ENCODE measurements at regions not wholly inside any gene's neighbourhood (a gene's known extent, or its start where the extent isn't known, plus 50 kb on each side); places are given as distances from the start of the nearest gene placed in this dataset.

GRCh38 chr10:4310172-4310571 is 515.8 kb upstream of the AKR1E2 start:
- POLR2A ChIA-PET = no interaction called here
- CTCF ChIA-PET = no interaction called here
- no peak for TF ChIP-seq CTCF (IDR thresholded peaks at IDR 0.05)
- Mint-ChIP-seq H3K9me3 (no peaks in the 10 kb centered on the region), H3K4me1 (ENCODE audit: low read depth) (no peaks in the 10 kb centered on the region), H3K27me3 (peaks cover 9% of the 10 kb centered on the region), H3K27ac (no peak overlapping the region), H3K36me3 (ENCODE audit: low read depth) (no peaks in the 10 kb centered on the region), H3K4me3 (no peak overlapping the region)
- no peak for ATAC-seq
- intact Hi-C loops (cut with micrococcal nuclease) = no loop called here
- no peak for DNase-seq

GRCh38 chr10:4307910-4308309 is 518.1 kb upstream of the AKR1E2 start:
- H3K4me1 Mint-ChIP-seq (ENCODE audit: low read depth) = no peaks in the 10 kb centered on the region
- H3K4me3 Mint-ChIP-seq = no peak overlapping the region
- H3K27me3 Mint-ChIP-seq = peaks cover 9% of the 10 kb centered on the region
- H3K36me3 Mint-ChIP-seq (ENCODE audit: low read depth) = no peaks in the 10 kb centered on the region
- TF ChIP-seq CTCF (IDR thresholded peaks at IDR 0.05) = no peak
- intact Hi-C loops (cut with micrococcal nuclease) = no loop called here
- CTCF ChIA-PET = no interaction called here
- no peaks in the 10 kb centered on the region for H3K9me3 Mint-ChIP-seq
- POLR2A ChIA-PET = no interaction called here
- H3K27ac Mint-ChIP-seq = no peak overlapping the region
- no peak for DNase-seq
- ATAC-seq = no peak

GRCh38 chr10:4306871-4307270 is 519.1 kb upstream of the AKR1E2 start:
- ChIA-PET POLR2A (no interaction called here), CTCF (no interaction called here)
- intact Hi-C loops (cut with micrococcal nuclease) = no loop called here
- no peak for TF ChIP-seq CTCF (IDR thresholded peaks at IDR 0.05)
- ATAC-seq = no peak
- Mint-ChIP-seq H3K4me1 (ENCODE audit: low read depth) (no peaks in the 10 kb centered on the region), H3K36me3 (ENCODE audit: low read depth) (no peaks in the 10 kb centered on the region), H3K9me3 (no peaks in the 10 kb centered on the region), H3K27me3 (peaks cover 9% of the 10 kb centered on the region), H3K4me3 (no peak overlapping the region), H3K27ac (no peak overlapping the region)
- no peak for DNase-seq

- intact Hi-C loops (cut with micrococcal nuclease) = no loop called here
- DNase-seq = no peak
- Mint-ChIP-seq H3K27me3 (peaks cover 6% of the 10 kb centered on the region), H3K4me3 (no peak overlapping the region), H3K4me1 (ENCODE audit: low read depth) (no peaks in the 10 kb centered on the region), H3K9me3 (no peaks in the 10 kb centered on the region), H3K36me3 (ENCODE audit: low read depth) (no peaks in the 10 kb centered on the region), H3K27ac (no peak overlapping the region)
- ATAC-seq = no peak
- CTCF ChIA-PET = no interaction called here
- POLR2A ChIA-PET = no interaction called here
- TF ChIP-seq CTCF (IDR thresholded peaks at IDR 0.05) = no peak
These were observed 518.0 kb upstream of the KLF6 start for GRCh38 chr10:4303045-4303444.

- Mint-ChIP-seq H3K36me3 (ENCODE audit: low read depth) (no peaks in the 10 kb centered on the region), H3K4me1 (ENCODE audit: low read depth) (no peaks in the 10 kb centered on the region), H3K4me3 (no peak overlapping the region), H3K27me3 (peaks cover 6% of the 10 kb centered on the region), H3K27ac (no peak overlapping the region), H3K9me3 (no peaks in the 10 kb centered on the region)
- CTCF ChIA-PET = no interaction called here
- POLR2A ChIA-PET = no interaction called here
- intact Hi-C loops (cut with micrococcal nuclease) = no loop called here
- TF ChIP-seq CTCF (IDR thresholded peaks at IDR 0.05) = no peak
- ATAC-seq (no peak), DNase-seq (no peak)
These were observed 516.5 kb upstream of the KLF6 start for GRCh38 chr10:4301291-4302045.
